HL-60 (cell line): ENCODE measurements at regions not wholly inside any gene's neighbourhood (a gene's known extent, or its start where the extent isn't known, plus 50 kb on each side); places are given as distances from the start of the nearest gene placed in this dataset.

Source experiments
- DNase-seq, 2 experiments: peaks; one replicate each; pipeline ENCODE4 v3.0.0-alpha.2; 2010 to 2020; ENCODE audit warnings: low read depth in 1 of 2, low spot score in 1 of 2
- H3K27ac ChIP-seq: fragments of 250-450 bp; sonication (Bioruptor Pico); replicated peaks from 2 replicates; pipeline ENCODE4 v1.5.1; 2020; ENCODE audit warnings: mild to moderate bottlenecking, moderate library complexity
- H3K27me3 ChIP-seq: fragments of 250-450 bp; sonication (Bioruptor Pico); 2 replicates; pipeline ENCODE4 v1.5.1; 2021; ENCODE audit warnings: mild to moderate bottlenecking, moderate library complexity; ENCODE audit not compliant: insufficient read depth, poor library complexity, severe bottlenecking
- H3K4me3 ChIP-seq: replicated peaks from 2 replicates; pipeline ENCODE4 v1.5.1; 2011; ENCODE audit warnings: mild to moderate bottlenecking, control low read depth, low read length; ENCODE audit not compliant: insufficient read depth
- GABPA ChIP-seq: IDR thresholded peaks from 2 replicates; pipeline ENCODE4 v1.6.1; 2012; ENCODE audit warnings: low read depth
- POLR2AphosphoS5 ChIP-seq: IDR thresholded peaks from 2 replicates; pipeline ENCODE4 v1.6.1; 2012; ENCODE audit warnings: low read depth
- SPI1 ChIP-seq: IDR thresholded peaks from 2 replicates; pipeline ENCODE4 v1.6.1; 2012; ENCODE audit warnings: low read depth, mild to moderate bottlenecking, borderline replicate concordance
- TF ChIP-seq, protein P1 (sequence below): IDR thresholded peaks from 2 replicates; pipeline ENCODE4 v1.6.1; 2012; ENCODE audit warnings: low read depth; ENCODE audit not compliant: insufficient replicate concordance
- TF ChIP-seq, protein P2 (sequence below): IDR thresholded peaks from one replicate; pipeline ENCODE4 v1.5.1; 2011; ENCODE audit warnings: low read length, control low read depth, inconsistent platforms; ENCODE audit not compliant: insufficient read depth

DNA sequence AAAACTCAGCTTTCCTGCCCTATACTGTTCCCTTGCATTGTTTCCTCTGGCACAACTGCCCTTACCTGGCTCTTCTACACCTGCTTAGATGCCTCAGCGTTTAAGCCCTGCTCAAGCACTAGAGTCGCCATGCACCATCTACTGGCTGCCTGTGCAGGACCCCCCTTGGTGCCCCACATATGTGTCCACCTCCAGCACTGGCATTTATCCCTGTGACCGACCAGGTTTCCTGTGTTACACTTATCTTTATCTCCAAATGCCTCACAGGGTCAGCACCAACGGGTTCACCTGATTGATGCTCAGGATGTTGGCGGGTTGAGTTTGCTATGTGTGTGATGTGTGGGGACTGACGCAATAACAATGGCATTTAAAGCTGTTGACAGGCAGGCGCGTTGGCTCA lies 177.5 kb downstream of the TMEM18 start:
- H3K27me3 ChIP-seq, result no peaks in the 10 kb centered on the region
- TF ChIP-seq, protein P1, sequence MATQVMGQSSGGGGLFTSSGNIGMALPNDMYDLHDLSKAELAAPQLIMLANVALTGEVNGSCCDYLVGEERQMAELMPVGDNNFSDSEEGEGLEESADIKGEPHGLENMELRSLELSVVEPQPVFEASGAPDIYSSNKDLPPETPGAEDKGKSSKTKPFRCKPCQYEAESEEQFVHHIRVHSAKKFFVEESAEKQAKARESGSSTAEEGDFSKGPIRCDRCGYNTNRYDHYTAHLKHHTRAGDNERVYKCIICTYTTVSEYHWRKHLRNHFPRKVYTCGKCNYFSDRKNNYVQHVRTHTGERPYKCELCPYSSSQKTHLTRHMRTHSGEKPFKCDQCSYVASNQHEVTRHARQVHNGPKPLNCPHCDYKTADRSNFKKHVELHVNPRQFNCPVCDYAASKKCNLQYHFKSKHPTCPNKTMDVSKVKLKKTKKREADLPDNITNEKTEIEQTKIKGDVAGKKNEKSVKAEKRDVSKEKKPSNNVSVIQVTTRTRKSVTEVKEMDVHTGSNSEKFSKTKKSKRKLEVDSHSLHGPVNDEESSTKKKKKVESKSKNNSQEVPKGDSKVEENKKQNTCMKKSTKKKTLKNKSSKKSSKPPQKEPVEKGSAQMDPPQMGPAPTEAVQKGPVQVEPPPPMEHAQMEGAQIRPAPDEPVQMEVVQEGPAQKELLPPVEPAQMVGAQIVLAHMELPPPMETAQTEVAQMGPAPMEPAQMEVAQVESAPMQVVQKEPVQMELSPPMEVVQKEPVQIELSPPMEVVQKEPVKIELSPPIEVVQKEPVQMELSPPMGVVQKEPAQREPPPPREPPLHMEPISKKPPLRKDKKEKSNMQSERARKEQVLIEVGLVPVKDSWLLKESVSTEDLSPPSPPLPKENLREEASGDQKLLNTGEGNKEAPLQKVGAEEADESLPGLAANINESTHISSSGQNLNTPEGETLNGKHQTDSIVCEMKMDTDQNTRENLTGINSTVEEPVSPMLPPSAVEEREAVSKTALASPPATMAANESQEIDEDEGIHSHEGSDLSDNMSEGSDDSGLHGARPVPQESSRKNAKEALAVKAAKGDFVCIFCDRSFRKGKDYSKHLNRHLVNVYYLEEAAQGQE, result no peak
- TF ChIP-seq SPI1 (no peak), POLR2AphosphoS5 (no peak), GABPA (no peak)
- TF ChIP-seq, protein P2, sequence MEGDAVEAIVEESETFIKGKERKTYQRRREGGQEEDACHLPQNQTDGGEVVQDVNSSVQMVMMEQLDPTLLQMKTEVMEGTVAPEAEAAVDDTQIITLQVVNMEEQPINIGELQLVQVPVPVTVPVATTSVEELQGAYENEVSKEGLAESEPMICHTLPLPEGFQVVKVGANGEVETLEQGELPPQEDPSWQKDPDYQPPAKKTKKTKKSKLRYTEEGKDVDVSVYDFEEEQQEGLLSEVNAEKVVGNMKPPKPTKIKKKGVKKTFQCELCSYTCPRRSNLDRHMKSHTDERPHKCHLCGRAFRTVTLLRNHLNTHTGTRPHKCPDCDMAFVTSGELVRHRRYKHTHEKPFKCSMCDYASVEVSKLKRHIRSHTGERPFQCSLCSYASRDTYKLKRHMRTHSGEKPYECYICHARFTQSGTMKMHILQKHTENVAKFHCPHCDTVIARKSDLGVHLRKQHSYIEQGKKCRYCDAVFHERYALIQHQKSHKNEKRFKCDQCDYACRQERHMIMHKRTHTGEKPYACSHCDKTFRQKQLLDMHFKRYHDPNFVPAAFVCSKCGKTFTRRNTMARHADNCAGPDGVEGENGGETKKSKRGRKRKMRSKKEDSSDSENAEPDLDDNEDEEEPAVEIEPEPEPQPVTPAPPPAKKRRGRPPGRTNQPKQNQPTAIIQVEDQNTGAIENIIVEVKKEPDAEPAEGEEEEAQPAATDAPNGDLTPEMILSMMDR, result no peak
- DNase-seq, result no peak
- no peak overlapping the region for H3K4me3 ChIP-seq
- no peak overlapping the region for H3K27ac ChIP-seq

DNA sequence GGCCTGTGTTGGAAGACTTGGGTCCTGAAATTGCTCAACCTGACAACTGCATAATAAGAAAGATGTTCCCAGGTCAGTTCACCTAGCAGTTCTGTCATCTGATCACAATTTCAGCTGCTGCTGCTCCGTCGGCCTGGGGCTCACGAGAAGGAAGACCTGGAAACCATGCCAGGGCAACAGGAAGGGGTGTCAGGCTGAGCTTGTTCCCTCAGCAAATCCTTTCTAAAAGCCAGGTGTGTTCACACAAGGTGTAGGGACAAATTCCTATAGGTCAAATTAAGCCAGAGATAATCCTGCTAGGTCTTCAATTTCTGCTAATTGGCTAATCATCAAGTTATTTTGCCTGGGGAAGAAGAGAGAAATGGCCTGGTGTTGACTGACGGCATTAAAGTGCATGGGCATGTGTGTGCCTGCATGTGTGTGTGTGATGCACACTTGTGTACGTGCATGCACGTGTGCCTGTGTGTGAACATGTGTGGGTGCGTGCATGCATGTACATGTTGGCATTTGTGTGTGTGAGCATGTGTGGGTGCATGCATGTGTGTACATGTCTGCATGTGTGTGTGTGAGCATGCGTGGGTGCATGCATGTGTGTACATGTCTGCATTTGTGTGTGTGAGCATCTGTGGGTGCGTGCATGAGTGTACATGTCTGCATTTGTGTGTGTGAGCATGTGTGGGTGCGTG lies 178.6 kb downstream of the TMEM18 start:
- no peak overlapping the region for H3K4me3 ChIP-seq
- TF ChIP-seq SPI1, result no peak
- H3K27ac ChIP-seq, result no peak overlapping the region
- no peak for DNase-seq
- no peaks in the 10 kb centered on the region for H3K27me3 ChIP-seq

DNA sequence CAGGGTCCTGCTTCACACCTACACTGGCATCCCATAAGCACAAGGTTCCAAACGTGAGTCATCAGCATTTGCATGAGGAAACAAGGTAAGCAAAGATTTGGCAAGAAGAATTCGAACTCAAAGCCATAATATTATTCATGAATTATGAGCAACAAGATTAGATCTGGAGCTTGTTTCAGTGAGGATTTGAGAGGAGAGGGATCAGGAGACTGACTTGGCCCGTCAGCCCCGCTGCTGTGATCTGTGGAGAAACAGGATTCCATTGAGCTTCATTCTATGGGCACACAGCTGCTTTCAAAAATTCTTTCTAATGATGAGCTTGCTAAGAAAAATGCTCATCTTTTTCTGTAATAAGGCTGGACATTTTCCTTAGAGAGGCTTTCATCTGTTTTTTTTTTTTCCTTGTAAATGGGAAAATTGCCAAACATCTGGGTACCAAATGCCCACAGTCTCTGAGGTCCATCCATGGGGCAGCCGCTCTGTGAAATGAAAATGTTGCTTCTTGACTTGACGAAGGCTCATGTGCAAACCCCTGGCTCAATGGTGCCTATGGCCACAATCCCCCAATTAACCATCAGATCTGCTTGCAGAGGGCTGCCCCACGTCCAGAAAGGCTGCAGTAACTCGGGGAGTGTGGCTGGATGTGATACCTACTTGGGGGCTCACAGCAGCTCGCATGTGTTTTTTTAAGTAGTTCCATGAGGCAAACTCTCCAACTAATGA lies 179.3 kb downstream of the TMEM18 start:
- no peak for DNase-seq
- TF ChIP-seq, protein P2, result no peak
- H3K27ac ChIP-seq, result no peak overlapping the region

DNA sequence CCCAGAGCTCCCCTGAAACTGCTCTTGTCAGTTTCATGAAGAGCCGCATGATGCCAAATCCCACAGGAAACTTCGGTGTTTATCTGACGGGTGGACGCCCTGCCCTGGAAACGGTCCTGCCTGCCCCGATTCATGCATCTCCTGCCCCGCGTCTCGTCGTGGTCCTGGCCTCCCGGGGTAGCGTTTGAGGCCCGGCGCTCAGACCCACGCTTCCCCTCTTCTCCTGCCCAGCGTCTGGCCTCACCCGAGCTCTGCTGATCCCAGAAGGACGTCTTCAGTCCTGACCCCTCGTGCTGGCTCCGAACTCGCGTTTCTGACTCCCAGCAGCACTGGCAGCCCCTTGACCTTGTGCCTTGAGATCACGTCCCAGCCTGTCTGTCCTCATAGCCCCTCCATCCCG lies 180.5 kb downstream of the TMEM18 start:
- no peak overlapping the region for H3K27ac ChIP-seq
- TF ChIP-seq, protein P1, result no peak
- TF ChIP-seq GABPA (no peak), SPI1 (no peak), POLR2AphosphoS5 (no peak)
- TF ChIP-seq, protein P2, result no peak
- H3K4me3 ChIP-seq, result no peak overlapping the region
- no peak for DNase-seq
- H3K27me3 ChIP-seq, result no peaks in the 10 kb centered on the region

More for the DNA sequence above, 179.3 kb downstream of the TMEM18 start:
- Histone ChIP-seq H3K27me3 (no peaks in the 10 kb centered on the region), H3K4me3 (no peak overlapping the region)
